A549 (cell line): ENCODE measurements at regions not wholly inside any gene's neighbourhood (a gene's known extent, or its start where the extent isn't known, plus 50 kb on each side); places are given as distances from the start of the nearest gene placed in this dataset.

ENCODE experiments used
- ATAC-seq, 2 experiments: fragments of 200-7000 bp in 1 of 2; fragments of >200 bp in 1 of 2; cut with Nextera tagmentation in 1 of 2; cut with Tn5 transposase in 1 of 2; 3 replicates each; pipeline versions ENCODE4 v1.8.0 to v1.9.1; 2018 to 2020; ENCODE audit warnings: mild to moderate bottlenecking in 1 of 2, moderate library complexity in 1 of 2
- CTCF ChIA-PET: fragments of 300-600 bp; sonication (Branson Sonifier 250); formaldehyde crosslinking; extraction: SDS; loops from one replicate; lab custom pipeline; 2021; ENCODE audit warnings: antibody characterized with exemption, inconsistent platforms; lab: Yijun Ruan, JAX
- POLR2A ChIA-PET: fragments of 350-600 bp; formaldehyde crosslinking; extraction: SDS; loops from one replicate; lab custom pipeline; 2021; ENCODE audit warnings: antibody characterized with exemption, inconsistent platforms; lab: Yijun Ruan, JAX
- DNase-seq, 2 experiments: peaks; one replicate each; pipeline versions ENCODE4 v3.0.0 to v3.0.0-alpha.2; 2011 to 2016; ENCODE audit warnings: low read depth in 1 of 2, low spot score in 1 of 2
- FAIRE-seq: peaks from 2 replicates; lab custom pipeline; 2011; peaks lifted over from hg19 to GRCh38; lab: Jason Lieb, UNC
- H3K27ac ChIP-seq, 2 experiments: fragments of >200 bp; sonication (Bioruptor Twin); formaldehyde crosslinking; 3 replicates each; pipeline ENCODE4 v1.5.1; 2016 to 2017
- H3K4me1 ChIP-seq: fragments of >200 bp; sonication (Bioruptor Twin); formaldehyde crosslinking; 3 replicates; pipeline ENCODE4 v1.6.1; 2016
- H3K4me2 ChIP-seq: fragments of >200 bp; sonication (Bioruptor Twin); formaldehyde crosslinking; 3 replicates; pipeline ENCODE4 v1.6.1; 2016
- H3K4me3 ChIP-seq: fragments of >200 bp; sonication (Bioruptor Twin); formaldehyde crosslinking; 3 replicates; pipeline ENCODE4 v1.5.1; 2016
- H3K9me3 ChIP-seq: fragments of >200 bp; sonication (Bioruptor Twin); formaldehyde crosslinking; 3 replicates; pipeline ENCODE4 v1.6.1; 2016
- BHLHE40 ChIP-seq: IDR thresholded peaks from 2 replicates; pipeline ENCODE4 v1.6.1; 2012; ENCODE audit warnings: low read depth, low read length, inconsistent platforms
- CBX8 ChIP-seq: fragments of 200-600 bp; sonication (generic); IDR thresholded peaks from 2 replicates; pipeline ENCODE4 v1.6.1; 2016
- CHD2 ChIP-seq: fragments of 150-350 bp; IDR thresholded peaks from 2 replicates; pipeline ENCODE4 v1.6.1; 2014; ENCODE audit warnings: low read length; ENCODE audit not compliant: partially characterized antibody
- CHD4 ChIP-seq: fragments of 200-600 bp; sonication (generic); IDR thresholded peaks from 2 replicates; pipeline ENCODE4 v1.6.1; 2016; ENCODE audit warnings: antibody characterized with exemption, mild to moderate bottlenecking, borderline replicate concordance
- EHMT2 ChIP-seq: fragments of 200-600 bp; sonication (generic); IDR thresholded peaks from 2 replicates; pipeline ENCODE4 v1.6.1; 2016; ENCODE audit warnings: antibody characterized with exemption, low read depth, mild to moderate bottlenecking, moderate library complexity
- FOSL2 ChIP-seq, 2 experiments: fragments of 450-650 bp in 1 of 2; fragments of >200 bp in 1 of 2; sonication (Bioruptor Twin) in 1 of 2; formaldehyde crosslinking; IDR thresholded peaks; 2 replicates each; pipeline versions ENCODE4 v1.5.0 to v1.6.1; 2016 to 2020; ENCODE audit warnings: mild to moderate bottlenecking in 1 of 2, moderate library complexity in 1 of 2
- HDAC2 ChIP-seq: fragments of 200-600 bp; sonication (generic); IDR thresholded peaks from 2 replicates; pipeline ENCODE4 v1.6.1; 2016
- HOXA7 ChIP-seq: fragments of 250-450 bp; sonication (Bioruptor Pico); IDR thresholded peaks from 2 replicates; pipeline ENCODE4 v1.5.0; 2020; ENCODE audit warnings: mild to moderate bottlenecking, moderate library complexity
- HOXB5 ChIP-seq: fragments of 250-450 bp; sonication (Bioruptor Pico); IDR thresholded peaks from 2 replicates; pipeline ENCODE4 v1.5.0; 2020; ENCODE audit warnings: mild to moderate bottlenecking, moderate library complexity
- JUN ChIP-seq, 2 experiments: fragments of >200 bp; sonication (Bioruptor Twin); formaldehyde crosslinking; IDR thresholded peaks; 2 replicates in 1 of 2; 3 replicates in 1 of 2; pipeline ENCODE4 v1.6.1; 2016 to 2017
- KDM5A ChIP-seq: fragments of 200-600 bp; sonication (generic); IDR thresholded peaks from 2 replicates; pipeline ENCODE4 v1.6.1; 2016; ENCODE audit warnings: antibody characterized with exemption, mild to moderate bottlenecking
- MYC ChIP-seq: IDR thresholded peaks from 2 replicates; pipeline ENCODE4 v1.6.1; 2012; ENCODE audit warnings: mild to moderate bottlenecking, inconsistent platforms, low read length, improper control_type of control experiment, borderline replicate concordance
- NFE2L2 ChIP-seq: fragments of 150-350 bp; conservative IDR thresholded peaks from 2 replicates; pipeline ENCODE4 v1.6.1; 2014; ENCODE audit warnings: low read length
- NPAS2 ChIP-seq: fragments of 250-450 bp; sonication (Bioruptor Pico); IDR thresholded peaks from 2 replicates; pipeline ENCODE4 v1.8.0; 2022; ENCODE audit warnings: mild to moderate bottlenecking, moderate library complexity, borderline replicate concordance
- PHF8 ChIP-seq: fragments of 200-600 bp; sonication (generic); IDR thresholded peaks from 2 replicates; pipeline ENCODE4 v1.6.1; 2016; ENCODE audit warnings: low read depth, mild to moderate bottlenecking, antibody characterized with exemption, moderate library complexity, borderline replicate concordance
- POLR2A ChIP-seq: IDR thresholded peaks from 2 replicates; pipeline ENCODE4 v1.6.1; 2012; ENCODE audit warnings: mild to moderate bottlenecking, low read length
- RAD21 ChIP-seq, 2 experiments: fragments of >200 bp in 1 of 2; sonication (Bioruptor Twin) in 1 of 2; formaldehyde crosslinking in 1 of 2; IDR thresholded peaks in 1 of 2; conservative IDR thresholded peaks in 1 of 2; 2 replicates in 1 of 2; 3 replicates in 1 of 2; pipeline ENCODE4 v1.6.1; 2012 to 2018; ENCODE audit warnings: inconsistent platforms in 1 of 2
- RARB ChIP-seq: fragments of 250-450 bp; sonication (Bioruptor Pico); IDR thresholded peaks from 2 replicates; pipeline ENCODE4 v1.8.0; 2021; ENCODE audit warnings: mild to moderate bottlenecking, moderate library complexity
- RCOR1 ChIP-seq: fragments of 150-350 bp; IDR thresholded peaks from 2 replicates; pipeline ENCODE4 v1.6.1; 2014; ENCODE audit warnings: antibody characterized with exemption, low read length, low read depth
- SMC3 ChIP-seq: fragments of >200 bp; sonication (Bioruptor Twin); formaldehyde crosslinking; IDR thresholded peaks from 3 replicates; pipeline ENCODE4 v1.6.1; 2018; ENCODE audit warnings: inconsistent platforms
- TFCP2L1 ChIP-seq: fragments of 250-450 bp; sonication (Bioruptor Pico); IDR thresholded peaks from 2 replicates; pipeline ENCODE4 v1.5.0; 2021; ENCODE audit warnings: mild to moderate bottlenecking
- TP53 ChIP-seq: fragments of 250-450 bp; sonication (Bioruptor Pico); IDR thresholded peaks from 2 replicates; pipeline ENCODE4 v1.5.0; 2021; ENCODE audit warnings: mild to moderate bottlenecking, moderate library complexity
- ZC3H11A ChIP-seq: fragments of 450-650 bp; IDR thresholded peaks from 2 replicates; pipeline ENCODE4 v1.6.1; 2014; ENCODE audit warnings: antibody characterized with exemption, mild to moderate bottlenecking
- WGBS: methylation state at CpG from one replicate; pipeline ENCODE4 v1.1.6; 2017; ENCODE audit errors: missing lambda C conversion rate; 5-methylcytosine and 5-hydroxymethylcytosine counted together
- TF ChIP-seq, protein P1 (sequence below): fragments of >200 bp; sonication (Bioruptor Twin); formaldehyde crosslinking; IDR thresholded peaks from 2 replicates; pipeline ENCODE4 v1.6.1; 2016
- TF ChIP-seq, protein P2 (sequence below): fragments of 250-450 bp; sonication (Bioruptor Pico); IDR thresholded peaks from 2 replicates; pipeline ENCODE4 v1.5.0; 2021; ENCODE audit warnings: mild to moderate bottlenecking, moderate library complexity, borderline replicate concordance
- TF ChIP-seq, protein P3 (sequence below): fragments of 150-350 bp; IDR thresholded peaks from 2 replicates; pipeline ENCODE4 v1.6.1; 2014; ENCODE audit warnings: low read depth, mild to moderate bottlenecking, low read length

DNA sequence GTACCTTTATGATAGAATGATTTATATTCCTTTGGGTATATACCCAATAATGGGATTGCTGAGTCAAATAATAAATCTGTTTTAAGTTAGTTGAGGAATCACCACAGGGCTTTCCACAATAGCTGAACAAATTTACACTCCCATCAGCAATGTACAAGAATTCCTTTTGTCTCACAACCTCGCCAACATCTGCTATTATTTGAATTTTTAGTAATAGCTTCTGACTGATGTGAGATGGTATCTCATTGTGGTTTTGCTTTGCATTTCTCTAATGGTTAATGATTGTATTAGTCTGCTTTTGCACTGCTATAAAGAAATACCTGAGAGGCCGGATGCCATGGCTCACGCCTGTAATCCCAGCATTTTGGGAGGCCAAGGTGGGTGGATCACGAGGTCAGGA is 1387.6 kb upstream of the ACVR2A start:
- DNase-seq: no peak
- ChIA-PET POLR2A (no interaction called here), CTCF (no interaction called here)
- TF ChIP-seq FOSL2 (IDR thresholded peaks at IDR 0.05) (no peak), FOSL2 (CRISPR knock-in tag; IDR thresholded peaks at IDR 0.05) (no peak), CHD2 (no peak), MYC (no peak), TFCP2L1 (CRISPR knock-in tag) (no peak), CBX8 (no peak), KDM5A (no peak), CHD4 (no peak), RAD21 (conservative IDR thresholded peaks at IDR 0.05 in 1 of 2, IDR thresholded peaks at IDR 0.05 in 1 of 2) (no peak), NPAS2 (CRISPR knock-in tag) (no peak), NFE2L2 (no peak), RARB (CRISPR knock-in tag) (no peak), BHLHE40 (no peak), POLR2A (no peak)
- TF ChIP-seq, protein P1, sequence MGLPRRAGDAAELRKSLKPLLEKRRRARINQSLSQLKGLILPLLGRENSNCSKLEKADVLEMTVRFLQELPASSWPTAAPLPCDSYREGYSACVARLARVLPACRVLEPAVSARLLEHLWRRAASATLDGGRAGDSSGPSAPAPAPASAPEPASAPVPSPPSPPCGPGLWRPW: no peak
- TF ChIP-seq, protein P2, sequence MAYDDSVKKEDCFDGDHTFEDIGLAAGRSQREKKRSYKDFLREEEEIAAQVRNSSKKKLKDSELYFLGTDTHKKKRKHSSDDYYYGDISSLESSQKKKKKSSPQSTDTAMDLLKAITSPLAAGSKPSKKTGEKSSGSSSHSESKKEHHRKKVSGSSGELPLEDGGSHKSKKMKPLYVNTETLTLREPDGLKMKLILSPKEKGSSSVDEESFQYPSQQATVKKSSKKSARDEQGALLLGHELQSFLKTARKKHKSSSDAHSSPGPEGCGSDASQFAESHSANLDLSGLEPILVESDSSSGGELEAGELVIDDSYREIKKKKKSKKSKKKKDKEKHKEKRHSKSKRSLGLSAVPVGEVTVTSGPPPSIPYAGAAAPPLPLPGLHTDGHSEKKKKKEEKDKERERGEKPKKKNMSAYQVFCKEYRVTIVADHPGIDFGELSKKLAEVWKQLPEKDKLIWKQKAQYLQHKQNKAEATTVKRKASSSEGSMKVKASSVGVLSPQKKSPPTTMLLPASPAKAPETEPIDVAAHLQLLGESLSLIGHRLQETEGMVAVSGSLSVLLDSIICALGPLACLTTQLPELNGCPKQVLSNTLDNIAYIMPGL (CRISPR knock-in tag): no peak
- TF ChIP-seq, protein P3, sequence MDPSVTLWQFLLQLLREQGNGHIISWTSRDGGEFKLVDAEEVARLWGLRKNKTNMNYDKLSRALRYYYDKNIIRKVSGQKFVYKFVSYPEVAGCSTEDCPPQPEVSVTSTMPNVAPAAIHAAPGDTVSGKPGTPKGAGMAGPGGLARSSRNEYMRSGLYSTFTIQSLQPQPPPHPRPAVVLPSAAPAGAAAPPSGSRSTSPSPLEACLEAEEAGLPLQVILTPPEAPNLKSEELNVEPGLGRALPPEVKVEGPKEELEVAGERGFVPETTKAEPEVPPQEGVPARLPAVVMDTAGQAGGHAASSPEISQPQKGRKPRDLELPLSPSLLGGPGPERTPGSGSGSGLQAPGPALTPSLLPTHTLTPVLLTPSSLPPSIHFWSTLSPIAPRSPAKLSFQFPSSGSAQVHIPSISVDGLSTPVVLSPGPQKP: no peak
- no peak for ATAC-seq
- no peak overlapping the region for H3K27ac ChIP-seq
- no peak for FAIRE-seq
- no peaks in the 10 kb centered on the region for H3K4me1 ChIP-seq
- H3K4me2 ChIP-seq: no peak overlapping the region
- H3K4me3 ChIP-seq: no peak overlapping the region
- no peaks in the 10 kb centered on the region for H3K9me3 ChIP-seq
- WGBS: 39% methylated on average over 4 of the region's 4 CpGs

DNA sequence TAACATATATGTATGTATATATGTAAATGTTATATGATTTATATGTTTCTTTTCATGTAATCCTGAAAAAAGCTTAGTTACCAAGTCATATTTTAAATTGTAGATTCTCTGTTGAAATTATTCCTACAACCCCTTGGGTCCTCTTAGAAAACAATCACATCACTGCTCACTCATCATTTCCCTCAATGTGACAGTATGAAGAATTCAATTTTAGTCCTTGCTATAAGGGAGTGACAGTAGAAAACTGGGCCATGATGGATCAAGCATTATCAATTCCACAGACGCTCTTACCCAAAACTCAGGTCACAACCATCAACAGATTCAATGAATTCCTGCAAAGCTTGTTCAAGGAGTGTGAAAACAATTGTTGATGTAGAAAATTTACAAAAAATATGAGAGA is 1389.5 kb upstream of the ACVR2A start:
- Histone ChIP-seq H3K4me2 (no peak overlapping the region), H3K27ac (no peak overlapping the region), H3K4me3 (no peak overlapping the region), H3K4me1 (no peaks in the 10 kb centered on the region), H3K9me3 (no peaks in the 10 kb centered on the region)
- 93% methylated on average over 1 of the region's 1 CpG for WGBS
- DNase-seq (no peak), ATAC-seq (no peak), FAIRE-seq (no peak)
- no peak for TF ChIP-seq CBX8
- TF ChIP-seq NPAS2 (CRISPR knock-in tag): no peak
- TF ChIP-seq HDAC2: no peak
- TF ChIP-seq ZC3H11A: no peak
- no peak for TF ChIP-seq TP53 (CRISPR knock-in tag)
- no peak for TF ChIP-seq SMC3
- TF ChIP-seq JUN (IDR thresholded peaks at IDR 0.05): no peak
- no peak for TF ChIP-seq CHD2
- no peak for TF ChIP-seq HOXA7 (CRISPR knock-in tag)
- no peak for TF ChIP-seq NFE2L2
- TF ChIP-seq EHMT2: no peak
- TF ChIP-seq RCOR1: no peak
- no peak for TF ChIP-seq PHF8
- TF ChIP-seq TFCP2L1 (CRISPR knock-in tag): no peak
- TF ChIP-seq HOXB5: no peak
- no peak for TF ChIP-seq POLR2A
- CTCF ChIA-PET: no interaction called here
- POLR2A ChIA-PET: no interaction called here
